PC-3 (cell line): ENCODE measurements at regions not wholly inside any gene's neighbourhood (a gene's known extent, or its start where the extent isn't known, plus 50 kb on each side); places are given as distances from the start of the nearest gene placed in this dataset.

Experiments used
- ATAC-seq: fragments of 200-7000 bp; cut with Tn5 transposase; 2 replicates; pipeline ENCODE4 v1.9.1; 2020; ENCODE audit warnings: mild to moderate bottlenecking, moderate library complexity
- BruUV-seq: library from RNA; stranded (reverse); fragments of 400-500 nt; replicated peaks from 2 replicates; lab custom pipeline; 2021; lab: Mats Ljungman, UMichigan
- CTCF ChIA-PET: fragments of 300-600 bp; sonication (Branson Sonifier 250); formaldehyde crosslinking; loops from one replicate; lab custom pipeline; 2022; ENCODE audit warnings: antibody characterized with exemption; lab: Charles Lee
- POLR2A ChIA-PET: fragments of 300-600 bp; sonication (Branson Sonifier 250); formaldehyde crosslinking; loops from one replicate; lab custom pipeline; 2022; ENCODE audit warnings: antibody characterized with exemption; ENCODE audit not compliant: unreplicated experiment; lab: Charles Lee
- DNase-seq: peaks from one replicate; pipeline ENCODE4 v3.0.0-alpha.2; 2015
- H2AFZ ChIP-seq: fragments of 300-600 bp; sonication (generic); 2 replicates; pipeline ENCODE4 v1.6.0; 2016; ENCODE audit warnings: antibody characterized with exemption, low read length
- H3F3A ChIP-seq: fragments of 300-600 bp; sonication (generic); one replicate; pipeline ENCODE4 v1.6.0; 2017; ENCODE audit warnings: antibody characterized with exemption, low read length, control low read depth, mild to moderate bottlenecking; ENCODE audit not compliant: unreplicated experiment
- H3K27ac ChIP-seq: fragments of 300-600 bp; sonication (generic); 2 replicates; pipeline ENCODE4 v1.5.1; 2016; ENCODE audit warnings: mild to moderate bottlenecking, low read length
- H3K27me3 ChIP-seq: fragments of 300-600 bp; sonication (generic); 2 replicates; pipeline ENCODE4 v1.6.1; 2016; ENCODE audit warnings: low read length, mixed read lengths
- H3K36me3 ChIP-seq: fragments of 300-600 bp; sonication (generic); 2 replicates; pipeline ENCODE4 v1.6.1; 2016; ENCODE audit warnings: low read depth, mixed run types, low read length, mixed read lengths
- H3K4me1 ChIP-seq: fragments of 300-600 bp; sonication (generic); 2 replicates; pipeline ENCODE4 v1.5.1; 2016; ENCODE audit warnings: low read length; ENCODE audit not compliant: insufficient read depth
- H3K4me2 ChIP-seq: fragments of 300-600 bp; sonication (generic); 2 replicates; pipeline ENCODE4 v1.6.0; 2016; ENCODE audit warnings: low read length
- H3K4me3 ChIP-seq: fragments of 300-600 bp; sonication (generic); 2 replicates; pipeline ENCODE4 v1.5.1; 2016; ENCODE audit warnings: mild to moderate bottlenecking, low read length, mixed read lengths
- H3K79me2 ChIP-seq: fragments of 300-600 bp; sonication (generic); 2 replicates; pipeline ENCODE4 v1.6.1; 2017; ENCODE audit warnings: low read length, mixed read lengths
- H3K9ac ChIP-seq: fragments of 300-600 bp; sonication (generic); 2 replicates; pipeline ENCODE4 v1.6.0; 2016; ENCODE audit warnings: mild to moderate bottlenecking, low read length
- H3K9me2 ChIP-seq: fragments of 300-600 bp; sonication (generic); replicated peaks from 2 replicates; pipeline ENCODE4 v1.6.1; 2016; ENCODE audit warnings: mixed run types, low read length, mixed read lengths
- H3K9me3 ChIP-seq: fragments of 300-600 bp; sonication (generic); 2 replicates; pipeline ENCODE4 v1.6.1; 2016; ENCODE audit warnings: low read length, mixed read lengths
- H4K20me1 ChIP-seq: fragments of 300-600 bp; sonication (generic); 2 replicates; pipeline ENCODE4 v1.6.1; 2016; ENCODE audit warnings: low read length, mixed read lengths
- CTCF ChIP-seq: fragments of 300-600 bp; sonication (generic); conservative IDR thresholded peaks from 2 replicates; pipeline ENCODE4 v1.5.1; 2017; ENCODE audit warnings: antibody characterized with exemption, low read depth, mild to moderate bottlenecking, low read length
- EZH2 ChIP-seq: fragments of 300-600 bp; sonication (generic); IDR thresholded peaks from one replicate; pipeline ENCODE4 v1.6.1; 2017; ENCODE audit warnings: antibody characterized with exemption, mild to moderate bottlenecking, low read length; ENCODE audit not compliant: unreplicated experiment
- EZH2phosphoT487 ChIP-seq: fragments of 300-600 bp; sonication (generic); IDR thresholded peaks from 2 replicates; pipeline ENCODE4 v1.6.1; 2018; ENCODE audit warnings: mild to moderate bottlenecking, antibody characterized with exemption, low read length, borderline replicate concordance
- intact Hi-C: fragments of 100-400 bp; cut with micrococcal nuclease; formaldehyde crosslinking; loops from 2 replicates; pipeline ENCODE4 v1.9.0; 2023

GRCh38 chr14:56896922-56897321 lies 86.6 kb upstream of the OTX2 start:
- ChIA-PET CTCF (no interaction called here), POLR2A (interaction anchor here (0.6 kb wide), 1 partner anchor 403 kb away, joined by 5 read pairs; no protein-coding TSS in a partner anchor)
- BruUV-seq = no TSS peak
- Histone ChIP-seq H3K9ac (no peak overlapping the region), H2AFZ (no peak overlapping the region), H3K9me3 (no peaks in the 10 kb centered on the region), H3K79me2 (no peaks in the 10 kb centered on the region), H3K4me1 (no peaks in the 10 kb centered on the region), H4K20me1 (no peaks in the 10 kb centered on the region), H3K36me3 (no peaks in the 10 kb centered on the region), H3K27ac (no peak overlapping the region), H3K27me3 (peaks cover 88% of the 10 kb centered on the region), H3K4me2 (no peak overlapping the region), H3F3A (no peaks in the 10 kb centered on the region), H3K9me2 (no peaks in the 10 kb centered on the region), H3K4me3 (no peak overlapping the region)
- intact Hi-C loops = no loop called here
- DNase-seq (no peak), ATAC-seq (no peak)
- TF ChIP-seq EZH2 = no peak
- TF ChIP-seq EZH2phosphoT487 = no peak
- no peak for TF ChIP-seq CTCF

GRCh38 chr14:56896231-56896630 lies 86.0 kb upstream of the OTX2 start:
- Histone ChIP-seq H3K79me2 (no peaks in the 10 kb centered on the region), H3K9me2 (no peaks in the 10 kb centered on the region), H3K4me2 (no peak overlapping the region), H4K20me1 (no peaks in the 10 kb centered on the region), H3K9me3 (no peaks in the 10 kb centered on the region), H3K36me3 (no peaks in the 10 kb centered on the region), H3K9ac (no peak overlapping the region), H3K4me3 (no peak overlapping the region), H3K27ac (no peak overlapping the region), H3F3A (no peaks in the 10 kb centered on the region), H3K27me3 (peaks cover 88% of the 10 kb centered on the region), H3K4me1 (no peaks in the 10 kb centered on the region), H2AFZ (no peak overlapping the region)
- BruUV-seq = no TSS peak
- ATAC-seq = no peak
- intact Hi-C loops = no loop called here
- DNase-seq = no peak
- POLR2A ChIA-PET = interaction anchor here (0.6 kb wide), 1 partner anchor 404 kb away, joined by 5 read pairs; no protein-coding TSS in a partner anchor
- CTCF ChIA-PET = no interaction called here
- TF ChIP-seq EZH2phosphoT487 (no peak), EZH2 (no peak), CTCF (no peak)

- no peak overlapping the region for H3K4me2 ChIP-seq
- ATAC-seq (no peak), DNase-seq (no peak)
- H3K36me3 ChIP-seq = no peaks in the 10 kb centered on the region
- H3K27ac ChIP-seq = no peak overlapping the region
- H3K4me1 ChIP-seq = no peaks in the 10 kb centered on the region
- no peaks in the 10 kb centered on the region for H3K79me2 ChIP-seq
- no peak for TF ChIP-seq EZH2phosphoT487
- no peak for TF ChIP-seq CTCF
- TF ChIP-seq EZH2 = no peak
- no peaks in the 10 kb centered on the region for H4K20me1 ChIP-seq
- no peaks in the 10 kb centered on the region for H3F3A ChIP-seq
- no TSS peak for BruUV-seq
- H3K9me3 ChIP-seq = no peaks in the 10 kb centered on the region
- H3K4me3 ChIP-seq = no peak overlapping the region
- no peak overlapping the region for H3K9ac ChIP-seq
- intact Hi-C loops = no loop called here
- H2AFZ ChIP-seq = no peak overlapping the region
- CTCF ChIA-PET = no interaction called here
- H3K9me2 ChIP-seq = no peaks in the 10 kb centered on the region
- POLR2A ChIA-PET = no interaction called here
- H3K27me3 ChIP-seq = peaks cover 88% of the 10 kb centered on the region
Observed at GRCh38 chr14:56895154-56895553, 84.9 kb upstream of the OTX2 start.
